T-helper 1 cell (primary cell): ENCODE measurements at regions not wholly inside any gene's neighbourhood (a gene's known extent, or its start where the extent isn't known, plus 50 kb on each side); places are given as distances from the start of the nearest gene placed in this dataset.
"Not testable (repeated sequence)": the region's sequence is repeated elsewhere in the genome, so short reads cannot be mapped to it uniquely, and the experiment has no call there.

Source experiments
- DNase-seq, 5 donors: peaks; one replicate each; pipeline ENCODE4 v3.0.0-alpha.2; 2012 to 2020

DNA sequence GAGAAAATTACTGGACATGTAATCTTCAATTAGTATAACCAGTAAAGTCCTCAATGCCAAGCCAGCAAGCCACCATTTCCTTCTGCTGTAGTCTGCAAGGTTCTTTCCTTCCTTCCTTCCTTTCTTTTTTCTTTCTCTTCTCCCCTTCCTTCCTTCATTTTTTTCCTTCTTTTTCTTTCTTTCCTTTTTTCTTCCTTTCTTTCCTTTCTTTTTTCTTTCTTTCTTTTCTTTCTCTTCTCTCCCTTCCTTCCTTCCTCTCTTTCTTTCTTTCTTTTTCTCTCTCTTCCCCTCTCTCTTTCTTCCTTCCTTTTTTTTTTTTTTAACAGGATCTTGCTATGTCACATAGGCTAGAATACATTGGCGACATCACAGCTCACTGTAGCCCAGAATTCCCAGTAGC is 369.8 kb downstream of the SEMA3D start:
- DNase-seq, result no peak

DNA sequence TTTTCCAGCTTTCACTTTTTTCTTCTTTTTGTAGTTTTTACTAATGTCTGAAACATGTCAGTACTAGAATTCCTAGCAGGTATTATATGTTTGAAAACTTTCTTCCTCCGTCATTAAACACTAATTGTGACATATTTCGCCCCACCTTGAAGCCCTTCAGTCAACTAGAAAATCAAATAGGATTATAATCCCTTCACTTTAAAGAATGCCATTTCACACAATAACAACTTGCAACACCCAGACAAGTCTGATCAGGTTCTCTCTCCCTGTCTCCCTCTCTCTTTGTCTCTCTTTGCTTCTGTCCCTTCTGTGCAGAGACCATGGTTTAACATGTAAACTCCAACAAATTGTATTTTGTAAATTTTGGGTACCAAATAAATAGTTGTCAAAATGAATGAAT is 373.5 kb downstream of the SEMA3D start:
- no peak for DNase-seq

DNA sequence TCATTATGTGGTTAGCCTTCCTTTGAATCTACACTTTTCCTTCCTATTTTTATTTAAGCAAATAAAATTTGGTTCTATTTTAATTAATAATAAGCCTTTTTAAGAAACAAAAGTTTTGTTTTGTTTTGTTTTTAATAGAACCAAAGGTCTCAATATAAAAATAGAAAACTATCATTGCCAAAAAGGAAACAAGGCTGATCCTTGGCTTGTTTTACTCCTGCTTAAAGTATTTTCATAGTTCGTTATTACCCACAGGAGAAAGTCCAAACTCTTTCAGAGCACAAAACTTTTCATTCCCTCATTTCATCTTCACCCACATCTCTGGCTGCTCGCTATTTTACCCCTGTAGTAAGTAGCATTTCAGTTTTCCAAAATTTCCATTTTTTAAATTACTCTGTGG is 374.8 kb downstream of the SEMA3D start:
- DNase-seq, result no peak

DNA sequence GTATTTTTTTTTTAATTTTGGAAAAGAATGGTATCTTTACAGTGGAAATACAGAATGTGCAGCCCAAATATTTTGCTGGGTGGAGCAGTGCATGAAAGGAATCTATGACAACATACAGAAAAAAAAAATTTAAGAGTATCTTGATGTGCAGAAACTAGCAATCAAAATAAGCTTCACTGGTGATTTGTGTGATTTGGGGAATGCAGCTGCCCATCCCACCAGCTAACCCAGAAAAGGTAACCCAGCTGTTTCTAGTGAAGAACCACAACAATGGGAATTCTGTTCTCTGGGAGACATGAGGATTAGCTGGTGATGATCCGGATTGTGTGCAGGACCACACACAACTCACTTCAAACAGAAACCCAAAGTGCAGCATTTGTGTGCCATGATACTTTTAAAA is 375.5 kb downstream of the SEMA3D start:
- no peak for DNase-seq

DNA sequence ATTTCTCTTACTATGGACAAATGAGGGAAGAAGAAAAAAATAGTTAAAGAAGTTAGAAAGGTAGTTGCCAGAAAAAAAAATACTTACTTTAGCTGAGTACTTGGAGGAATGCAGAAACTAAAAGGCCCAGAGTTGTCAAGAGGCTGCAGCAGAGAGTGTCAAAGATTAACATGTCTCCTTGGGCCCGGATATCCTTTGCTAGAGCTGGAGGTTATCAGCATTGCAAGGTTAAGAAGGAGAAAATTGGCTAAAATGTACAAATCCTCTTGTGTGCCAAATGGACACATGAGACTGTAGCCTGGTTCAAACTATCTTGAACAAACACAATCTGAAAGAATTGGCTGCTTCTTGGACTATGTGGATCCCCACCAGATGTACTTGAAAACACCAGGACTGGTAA is 377.0 kb downstream of the SEMA3D start:
- DNase-seq, result no peak

DNA sequence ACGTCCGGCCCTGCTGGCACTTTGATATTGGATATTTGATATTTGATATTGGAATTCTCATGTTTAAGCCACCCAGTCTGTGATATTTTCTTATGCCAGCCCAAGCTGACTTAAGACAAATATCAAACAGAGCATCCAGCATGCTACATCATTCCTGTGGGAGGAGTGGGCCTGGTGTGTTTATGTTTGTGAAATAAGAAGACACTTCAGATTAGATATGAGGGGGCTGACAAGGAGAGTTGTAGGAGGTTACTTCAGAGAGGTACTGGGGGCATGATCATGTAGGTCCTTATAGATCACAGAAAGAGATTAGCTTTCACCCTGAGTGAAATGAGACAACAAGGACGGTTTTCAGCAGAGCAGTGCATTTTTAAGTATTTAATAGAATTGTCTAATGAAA is 382.9 kb downstream of the SEMA3D start:
- no peak for DNase-seq

DNA sequence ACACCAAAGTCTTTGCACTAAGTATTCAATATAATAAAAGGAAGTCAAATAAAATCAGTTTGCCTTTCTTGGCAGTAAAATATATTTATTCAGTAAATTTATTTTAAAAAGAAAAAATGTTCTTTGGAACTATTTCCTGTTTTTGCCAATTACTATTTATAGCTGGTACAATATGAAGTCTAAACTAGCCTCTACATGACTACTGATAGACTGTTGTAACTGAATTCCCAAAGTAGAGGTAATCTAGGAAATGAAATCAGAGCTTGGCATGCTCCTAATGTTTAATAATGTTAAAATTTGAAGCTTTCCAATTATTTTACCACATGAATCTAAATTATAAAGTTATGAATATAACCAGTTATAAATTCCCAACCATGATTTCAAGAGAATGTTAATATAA is 385.5 kb downstream of the SEMA3D start:
- DNase-seq, result no peak

DNA sequence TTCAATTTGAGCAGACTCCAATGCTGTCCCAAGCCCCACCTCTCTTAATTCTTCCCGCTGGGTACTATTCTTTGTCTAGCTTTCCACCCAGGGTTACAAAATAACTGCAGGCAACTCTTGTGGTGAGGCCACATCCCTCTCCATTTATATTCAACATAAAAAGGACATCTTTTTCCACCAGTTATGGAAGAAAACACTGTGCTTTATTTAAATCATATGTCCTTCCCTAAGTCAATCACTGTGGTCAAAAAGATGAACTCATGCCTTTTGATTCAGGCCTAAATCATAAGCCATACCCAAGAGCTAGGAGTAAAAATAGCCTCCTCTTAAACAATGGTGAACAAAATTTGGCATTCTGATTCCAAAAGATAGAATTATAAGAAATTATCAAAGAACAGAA is 386.0 kb downstream of the SEMA3D start:
- DNase-seq, result no peak

DNA sequence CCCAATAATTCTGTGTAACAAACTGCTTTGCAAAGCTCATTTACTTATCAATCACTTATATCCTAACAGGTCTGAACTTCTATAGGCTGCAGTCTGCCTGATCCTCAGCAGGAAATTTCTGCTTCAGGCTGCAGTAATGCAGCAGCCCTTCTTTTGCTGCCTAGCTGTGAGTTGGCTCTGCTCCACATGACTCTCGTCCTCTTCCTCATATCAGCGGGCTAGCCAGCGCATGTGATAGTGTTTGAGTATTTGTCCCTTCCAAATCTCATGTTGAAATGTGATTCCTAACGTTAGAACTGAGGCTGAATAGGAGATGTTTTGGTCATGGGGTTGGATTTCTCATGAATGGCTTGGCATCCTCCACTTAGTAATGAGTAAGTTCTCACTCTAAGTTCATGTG is 387.8 kb downstream of the SEMA3D start:
- no peak for DNase-seq

DNA sequence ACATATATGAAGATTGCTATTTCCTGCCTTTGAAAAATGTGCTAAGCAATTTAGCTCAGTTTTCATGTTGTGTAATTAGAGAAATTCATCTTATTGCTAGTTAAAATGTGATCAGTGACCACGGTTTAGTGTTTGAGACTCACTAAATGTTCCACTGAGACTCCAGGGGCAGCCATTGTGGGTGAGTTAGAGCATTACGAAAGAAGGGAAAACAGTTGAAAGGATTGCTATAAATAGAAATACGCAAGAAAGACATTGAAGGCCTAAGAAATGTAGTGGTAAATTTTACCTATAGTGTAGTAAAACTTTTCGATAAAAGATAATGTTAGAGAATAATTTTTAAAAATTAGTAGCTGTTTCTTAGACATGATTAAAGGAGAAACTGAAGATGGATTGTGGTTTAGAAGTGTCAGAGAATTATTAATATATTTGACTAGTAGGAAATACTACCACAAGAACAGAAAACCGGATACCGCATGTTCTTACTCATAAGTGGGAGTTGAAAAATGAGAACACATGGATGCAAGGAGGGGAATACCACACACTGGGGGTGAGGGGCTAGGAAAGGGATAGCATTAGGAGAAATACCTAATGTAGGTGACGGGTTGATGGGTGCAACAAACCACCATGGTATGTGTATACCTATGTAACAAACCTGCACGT is 394.5 kb downstream of the SEMA3D start:
- no peak for DNase-seq

DNA sequence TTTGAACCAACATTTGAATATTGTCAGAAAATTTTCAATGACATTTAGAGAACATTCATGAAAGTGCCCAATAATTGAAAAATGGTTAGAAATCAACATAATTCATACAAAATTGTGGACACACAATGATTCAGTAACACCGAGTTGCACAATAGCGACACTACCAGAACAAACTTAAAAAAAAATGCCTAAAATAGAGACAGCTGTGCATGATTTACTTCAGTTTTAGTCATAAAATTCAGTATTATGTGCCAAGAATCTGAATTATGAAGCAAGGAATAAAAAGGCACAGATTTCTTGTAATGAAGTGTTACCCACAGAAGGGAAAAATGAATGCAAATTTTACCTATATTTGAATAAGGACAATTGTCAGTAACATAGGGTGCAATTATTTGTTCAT is 396.0 kb downstream of the SEMA3D start:
- no peak for DNase-seq

DNA sequence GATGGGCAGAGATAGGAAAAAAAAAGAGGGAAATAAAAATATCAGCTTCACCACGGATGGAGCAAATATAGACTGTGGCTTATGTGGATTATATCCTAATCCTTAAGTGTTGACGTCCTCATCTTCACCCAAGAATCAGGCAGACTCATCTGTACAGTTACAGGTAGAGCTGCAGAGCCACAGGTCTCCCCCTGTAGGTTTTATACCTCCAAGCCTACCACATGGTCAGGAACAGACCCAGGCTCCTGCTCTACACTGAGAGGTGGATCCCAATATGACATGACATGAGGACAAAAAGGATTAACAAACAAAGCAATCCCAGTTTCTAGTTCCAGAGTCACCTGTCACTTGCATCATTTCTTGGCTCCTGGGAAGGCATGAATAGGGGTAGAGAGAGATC is 400.8 kb downstream of the SEMA3D start:
- DNase-seq, result no peak

DNA sequence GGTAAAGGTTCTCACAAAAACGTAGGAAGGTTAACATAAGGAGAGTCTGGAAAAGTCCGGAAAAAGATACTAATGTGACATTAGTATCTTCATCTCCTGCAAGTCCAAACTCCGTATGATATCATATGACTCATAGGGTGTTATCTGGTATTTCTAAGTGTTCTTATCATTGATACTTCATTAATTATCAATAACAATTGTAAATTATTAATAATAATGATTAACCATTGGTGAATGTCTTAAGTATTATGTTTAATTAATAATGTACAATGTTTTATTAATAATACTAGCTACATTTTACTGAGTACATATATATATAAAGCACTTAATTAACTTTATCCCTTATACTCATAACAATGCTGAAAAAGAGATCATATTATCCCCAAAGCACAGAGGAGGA is 402.4 kb downstream of the SEMA3D start:
- DNase-seq, result no peak

DNA sequence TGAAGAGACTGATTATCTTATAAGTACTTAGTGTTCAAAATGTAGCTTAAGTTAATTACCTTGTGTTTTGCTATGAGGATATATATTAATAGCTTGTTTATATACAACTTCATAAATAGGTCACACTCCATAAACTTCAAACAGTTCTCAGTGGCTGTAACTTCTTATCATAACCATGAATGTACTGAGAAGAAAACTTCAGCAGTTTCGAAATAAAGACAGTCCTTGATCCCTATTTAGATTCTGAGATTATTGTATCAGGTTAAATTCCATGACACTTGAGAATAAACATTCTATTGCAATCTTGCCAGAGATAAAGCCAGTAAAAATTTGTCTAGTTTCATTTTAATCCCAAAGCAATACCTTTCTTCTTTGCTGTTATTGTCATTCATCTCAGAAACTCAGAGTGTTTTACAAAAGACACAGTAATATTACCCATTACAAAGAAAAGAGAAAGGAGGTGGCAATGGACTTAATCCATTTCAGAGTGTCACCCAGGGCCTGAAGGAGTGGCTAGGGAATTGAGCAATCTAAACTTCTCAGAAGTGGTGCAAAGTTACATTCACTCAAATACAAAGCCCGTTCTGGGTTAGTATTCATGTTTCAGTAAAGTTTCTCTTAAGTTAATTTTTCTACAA is 403.6 kb downstream of the SEMA3D start:
- no peak for DNase-seq

DNA sequence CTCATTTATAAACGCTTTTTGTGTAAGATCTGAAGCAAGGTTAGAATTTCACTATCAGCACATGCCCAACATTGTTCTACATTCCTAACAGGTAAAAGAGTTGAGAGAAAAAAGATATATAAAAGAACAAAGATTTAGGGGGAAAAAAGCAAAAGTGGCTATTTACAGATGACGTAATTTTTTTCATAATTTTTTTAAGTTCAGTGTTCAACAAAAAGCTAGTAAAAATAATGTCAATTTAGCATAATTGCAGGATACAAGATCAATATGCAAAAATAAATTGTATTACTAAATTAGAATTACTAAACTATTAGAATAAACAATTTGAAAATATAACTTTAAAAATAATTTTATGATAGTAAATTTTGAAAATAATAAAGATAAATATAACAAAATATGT is 405.0 kb downstream of the SEMA3D start:
- no peak for DNase-seq

DNA sequence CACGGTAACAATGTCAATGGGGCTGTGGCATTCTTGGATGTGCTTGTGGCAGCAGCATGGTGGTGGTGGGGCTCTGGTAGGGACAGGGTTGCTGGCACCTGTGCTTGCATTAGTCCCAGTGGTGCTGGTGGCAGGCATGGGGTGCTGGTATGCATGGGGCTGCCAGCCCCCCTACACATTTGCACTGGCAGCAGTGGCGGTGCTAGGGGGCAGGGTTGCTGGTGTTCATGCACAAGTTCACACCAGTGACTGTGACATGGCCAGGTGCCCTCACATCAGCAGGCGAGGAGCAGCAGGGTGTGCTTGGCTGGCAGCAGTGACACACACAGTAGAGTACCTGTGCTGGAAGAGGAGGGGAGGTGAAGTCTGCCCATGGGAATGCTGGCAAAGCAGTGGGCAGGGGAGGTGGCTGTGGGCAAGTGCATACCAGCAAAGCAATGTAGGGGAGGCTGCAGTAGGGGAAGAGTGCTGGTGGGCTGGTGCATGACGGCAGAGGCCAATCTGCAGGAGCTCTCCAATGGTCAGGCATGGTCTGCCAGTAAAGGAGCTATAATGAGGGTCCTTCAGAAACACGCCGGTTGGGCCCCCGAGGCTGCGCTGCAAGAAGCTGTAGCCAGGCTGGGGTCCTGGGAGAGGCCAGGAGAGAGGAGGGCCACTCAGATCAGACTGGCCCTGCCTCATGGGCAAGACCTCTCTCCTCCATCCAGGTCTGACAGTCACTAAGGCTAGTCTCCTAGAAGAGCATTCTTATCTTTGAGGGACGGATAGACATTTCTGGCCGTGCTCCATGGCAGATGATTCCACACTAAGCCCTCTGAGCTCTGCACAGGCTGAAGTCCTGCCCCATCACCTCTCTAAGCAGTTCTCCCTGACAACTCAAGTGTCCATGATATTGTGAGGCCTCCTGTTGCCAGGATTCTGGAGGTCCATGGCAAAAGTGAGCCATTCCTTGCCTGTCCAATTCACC is 406.4 kb downstream of the SEMA3D start:
- DNase-seq, result no peak

DNA sequence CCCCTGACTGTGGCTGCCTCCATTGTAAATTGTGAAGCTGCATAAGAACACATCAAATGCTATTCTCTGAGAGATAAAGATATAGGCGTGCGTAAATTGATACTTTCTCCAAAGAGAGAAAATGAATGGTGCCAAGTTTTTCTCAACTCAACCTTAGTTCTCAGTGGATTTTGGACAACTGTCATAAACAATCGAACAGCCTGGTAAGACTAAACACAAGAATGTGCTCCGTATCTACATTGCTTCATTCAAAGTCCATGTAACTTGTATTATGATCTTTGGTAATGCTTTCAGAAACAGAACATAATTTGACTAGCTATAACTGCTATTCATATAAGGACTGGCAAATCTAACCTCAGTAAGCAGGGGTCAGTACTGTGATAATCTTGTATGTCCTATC is 429.1 kb downstream of the SEMA3D start:
- DNase-seq, result no peak

DNA sequence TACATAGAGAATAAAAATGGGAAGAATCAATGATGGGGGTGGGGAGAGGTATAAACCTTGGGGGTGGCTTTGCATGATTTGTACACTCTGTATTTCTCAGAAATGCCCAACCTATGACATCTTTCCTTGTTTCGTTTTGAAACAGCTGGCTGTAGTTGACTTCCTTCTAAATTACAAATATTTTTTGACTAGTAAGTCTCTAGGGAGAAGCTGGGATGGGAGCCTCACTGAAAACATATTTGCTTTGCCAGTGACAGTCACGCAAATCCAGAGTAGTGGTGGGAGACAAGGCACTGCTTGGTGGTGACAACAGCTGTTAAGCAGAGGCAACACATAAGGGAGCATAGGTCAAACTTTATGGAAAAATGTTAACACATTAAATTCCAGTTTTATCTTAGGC is 440.5 kb downstream of the SEMA3D start:
- DNase-seq, result no peak

DNA sequence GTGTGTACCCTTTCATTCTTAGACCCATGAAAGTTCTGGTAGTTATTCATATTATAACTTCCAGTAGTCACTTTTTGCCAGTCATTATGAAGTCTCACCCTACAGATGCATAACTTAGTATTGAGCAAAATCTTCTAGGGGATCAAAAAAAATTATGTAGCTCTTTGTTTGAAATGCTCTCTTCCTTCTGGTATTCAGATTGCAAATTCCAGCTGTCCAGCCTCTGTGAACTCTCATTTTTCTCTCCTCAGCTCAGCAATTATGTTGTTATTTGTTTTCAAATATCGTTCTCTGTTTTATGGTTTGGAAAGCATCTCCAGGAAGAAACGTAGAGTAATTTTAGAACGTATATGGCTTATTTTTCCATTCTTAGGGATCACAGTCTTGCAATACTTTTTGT is 442.5 kb downstream of the SEMA3D start:
- no peak for DNase-seq

DNA sequence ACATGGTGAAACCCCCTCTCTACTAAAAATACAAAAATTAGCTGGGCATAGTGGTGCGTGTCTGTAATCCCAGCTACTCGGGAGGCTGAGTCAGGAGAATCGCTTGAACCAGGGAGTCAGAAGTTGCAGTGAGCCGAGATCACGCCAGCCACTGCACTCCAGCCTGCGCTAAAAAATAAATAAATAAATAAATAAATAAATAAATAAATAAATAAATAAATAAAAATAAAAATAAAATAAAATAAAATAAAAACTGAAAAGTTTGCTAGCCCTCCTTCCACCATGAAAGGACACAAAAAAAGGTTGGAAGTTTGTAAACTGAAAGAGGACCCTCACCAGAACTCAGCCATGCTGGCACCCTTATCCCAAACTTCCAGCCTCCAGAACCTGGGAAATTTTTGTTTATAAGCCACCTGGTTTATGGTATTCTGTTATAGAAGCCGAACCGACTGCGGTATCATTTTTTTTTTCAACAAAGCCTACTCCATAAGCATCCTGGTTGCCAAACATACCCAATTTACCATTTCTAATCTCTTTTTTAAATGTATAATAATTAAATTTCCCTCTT is 448.2 kb downstream of the SEMA3D start:
- no peak for DNase-seq

DNA sequence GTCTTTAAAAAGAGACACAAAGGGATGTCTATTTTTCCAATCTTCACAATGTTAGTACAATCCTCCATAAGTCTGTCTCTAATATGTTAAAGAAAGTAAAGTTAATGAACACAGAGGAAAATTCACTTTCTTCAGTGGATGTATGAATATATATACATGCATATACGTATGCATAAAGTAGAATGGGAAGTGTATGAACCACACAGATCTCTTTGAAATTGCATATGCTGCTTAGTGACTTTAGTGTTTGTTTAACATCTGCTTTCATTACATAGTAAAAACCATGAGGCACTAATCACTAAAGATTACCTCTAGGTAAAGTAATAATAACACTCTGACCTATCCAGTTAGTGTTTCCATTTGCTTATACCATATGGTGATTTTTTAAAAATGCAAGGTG is 451.2 kb downstream of the SEMA3D start:
- no peak for DNase-seq

DNA sequence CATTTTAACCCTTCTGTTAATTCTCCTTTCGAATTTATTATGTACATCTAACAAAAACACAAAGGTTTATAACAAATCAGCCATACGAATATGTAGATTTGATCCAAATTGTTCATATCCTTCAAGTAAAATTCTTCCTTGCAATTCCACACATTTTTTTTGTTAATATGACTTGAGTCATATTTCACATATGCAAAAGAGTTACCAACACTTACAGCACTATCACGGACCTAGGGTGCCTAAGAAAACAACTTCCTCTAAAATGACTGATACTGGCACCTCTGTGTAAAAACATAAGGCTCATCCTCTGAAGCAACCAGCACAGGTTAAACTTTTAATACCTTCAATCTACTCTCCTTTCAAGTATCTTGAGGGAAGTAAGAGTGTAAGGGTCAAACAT is 451.8 kb downstream of the SEMA3D start:
- DNase-seq, result no peak

DNA sequence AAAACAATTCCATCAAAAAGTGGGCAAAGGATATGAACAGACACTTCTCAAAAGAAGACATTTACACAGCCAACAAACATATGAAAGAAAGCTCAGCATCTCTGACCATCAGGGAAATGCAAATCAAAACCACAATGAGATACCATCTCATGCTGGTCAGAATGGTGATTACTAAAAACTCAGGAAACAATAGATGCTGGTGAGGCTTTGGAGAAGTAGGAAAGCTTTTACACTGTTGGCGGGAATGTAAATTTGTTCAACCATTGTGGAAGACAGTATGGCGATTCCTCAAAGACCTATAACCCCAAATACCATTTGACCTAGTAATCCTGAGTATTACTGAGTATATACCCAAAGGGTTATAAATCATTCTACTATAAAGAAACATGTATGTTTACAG is 452.9 kb downstream of the SEMA3D start:
- DNase-seq, result not testable (repeated sequence)

DNA sequence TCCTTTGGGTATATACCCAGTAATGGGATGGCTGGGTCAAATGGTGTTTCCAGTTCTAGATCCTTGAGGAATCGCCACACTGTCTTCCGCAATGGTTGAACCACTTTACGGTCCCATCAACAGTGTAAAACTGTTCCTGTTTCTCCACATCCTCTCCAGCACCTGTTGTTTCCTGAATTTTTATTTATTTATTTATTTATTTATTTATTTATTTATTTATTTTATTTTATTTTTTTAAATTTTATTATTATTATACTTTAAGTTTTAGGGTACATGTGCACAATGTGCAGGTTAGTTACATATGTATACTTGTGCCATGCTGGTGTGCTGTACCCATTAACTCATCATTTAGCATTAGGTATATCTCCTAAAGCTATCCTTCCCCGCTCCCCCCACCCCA is 456.0 kb downstream of the SEMA3D start:
- not testable (repeated sequence) for DNase-seq
